ENCODE measurements at regions not wholly inside any gene's neighbourhood (a gene's known extent, or its start where the extent isn't known, plus 50 kb on each side); places are given as distances from the start of the nearest gene placed in this dataset.

GRCh38 chr10:29738341-29738740 is 103.6 kb upstream of the SVIL start:
- TF ChIP-seq EZH2phosphoT487 (IDR thresholded peaks at IDR 0.05; ENCODE audit: insufficient read depth, low read depth) = no peak
- TF ChIP-seq EZH2 (IDR thresholded peaks at IDR 0.05; ENCODE audit: insufficient read depth, poor library complexity, severe bottlenecking) = no peak

All from GM23248 (cell line).